Activated CD4-positive, CD25-positive, alpha-beta regulatory T cell (primary cell): ENCODE measurements at regions not wholly inside any gene's neighbourhood (a gene's known extent, or its start where the extent isn't known, plus 50 kb on each side); places are given as distances from the start of the nearest gene placed in this dataset.
"Not testable (repeated sequence)": the region's sequence is repeated elsewhere in the genome, so short reads cannot be mapped to it uniquely, and the experiment has no call there.

Source experiments
- DNase-seq, 4 experiments: peaks; one replicate each; lab custom pipeline; 2025; lab: John Stamatoyannopoulos, UW

DNA sequence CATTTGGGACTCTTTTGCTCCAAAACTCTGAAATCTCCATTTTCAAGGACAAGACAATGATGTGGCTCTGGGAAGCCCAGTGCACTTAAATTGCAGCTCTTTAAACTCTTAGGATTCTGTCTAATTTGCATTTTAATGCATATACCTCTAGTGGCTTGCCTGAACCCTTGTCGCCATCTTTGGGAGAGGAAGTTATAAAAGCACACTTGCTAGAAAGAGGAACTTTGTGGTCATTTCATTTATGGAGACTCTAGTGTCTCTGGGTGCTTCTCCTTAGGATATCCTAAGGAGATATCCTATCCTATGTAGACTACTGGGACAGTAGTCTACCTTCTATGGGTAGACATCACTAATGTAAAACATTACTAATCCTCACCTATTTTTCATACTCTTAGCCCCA is 77.3 kb upstream of the SLC1A3 start:
- DNase-seq = no peak

DNA sequence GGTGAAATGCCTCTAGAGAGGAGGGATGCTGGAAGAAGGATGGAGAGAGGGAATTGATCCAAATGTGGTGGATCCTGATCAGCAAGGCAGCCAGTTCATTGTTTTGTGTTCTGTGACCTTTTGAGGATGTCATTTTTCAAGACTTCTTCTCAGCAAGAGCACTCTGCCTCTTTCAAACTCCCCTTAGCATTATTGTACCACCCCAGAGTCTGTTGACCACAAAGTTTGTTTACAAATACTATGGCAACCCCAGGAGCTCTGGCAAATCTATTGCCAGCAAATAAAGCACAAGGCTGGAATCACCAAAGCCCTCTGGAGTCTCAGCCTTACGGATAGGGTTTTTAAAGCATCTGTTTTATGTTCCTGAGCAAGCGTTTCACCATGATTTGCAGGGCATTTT is 76.2 kb upstream of the SLC1A3 start:
- DNase-seq = no peak

DNA sequence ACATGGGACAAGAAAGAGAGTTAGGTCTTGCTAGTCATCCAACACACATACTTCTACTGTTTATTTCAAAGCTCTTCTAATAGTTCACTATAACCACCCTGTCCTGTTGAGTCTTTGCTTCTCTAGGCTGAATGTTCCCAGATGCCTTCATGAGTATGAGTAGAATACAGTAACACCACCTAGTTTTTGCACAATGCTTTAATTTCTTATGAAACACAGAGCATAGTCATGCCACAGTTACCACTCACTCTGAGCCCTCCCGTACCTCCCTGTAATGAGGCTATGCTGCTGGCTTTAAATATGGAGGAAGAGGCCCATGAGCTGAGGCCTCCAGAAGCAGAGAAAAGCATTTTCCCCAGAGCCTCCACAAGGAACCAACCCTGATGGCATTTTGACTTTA is 75.0 kb upstream of the SLC1A3 start:
- no peak for DNase-seq

DNA sequence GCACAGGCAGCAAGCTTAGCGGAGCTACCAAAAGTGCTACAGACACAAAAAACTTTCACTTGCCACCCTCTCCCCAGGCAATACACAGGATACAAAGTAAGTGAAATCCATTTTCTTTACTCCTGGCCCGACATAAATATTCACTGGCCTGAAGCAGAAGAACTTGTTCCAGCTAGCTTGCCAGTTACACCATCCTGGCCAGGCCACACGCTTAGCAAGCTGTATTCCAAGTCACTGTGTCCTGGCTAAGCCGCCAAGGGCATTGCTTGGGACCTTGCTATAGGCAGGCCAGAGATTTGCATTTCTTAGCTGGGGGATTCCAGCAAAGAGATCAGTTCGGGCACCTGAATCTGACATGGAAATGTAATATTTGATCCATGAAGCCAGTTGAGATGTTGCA is 71.0 kb upstream of the SLC1A3 start:
- DNase-seq = no peak

DNA sequence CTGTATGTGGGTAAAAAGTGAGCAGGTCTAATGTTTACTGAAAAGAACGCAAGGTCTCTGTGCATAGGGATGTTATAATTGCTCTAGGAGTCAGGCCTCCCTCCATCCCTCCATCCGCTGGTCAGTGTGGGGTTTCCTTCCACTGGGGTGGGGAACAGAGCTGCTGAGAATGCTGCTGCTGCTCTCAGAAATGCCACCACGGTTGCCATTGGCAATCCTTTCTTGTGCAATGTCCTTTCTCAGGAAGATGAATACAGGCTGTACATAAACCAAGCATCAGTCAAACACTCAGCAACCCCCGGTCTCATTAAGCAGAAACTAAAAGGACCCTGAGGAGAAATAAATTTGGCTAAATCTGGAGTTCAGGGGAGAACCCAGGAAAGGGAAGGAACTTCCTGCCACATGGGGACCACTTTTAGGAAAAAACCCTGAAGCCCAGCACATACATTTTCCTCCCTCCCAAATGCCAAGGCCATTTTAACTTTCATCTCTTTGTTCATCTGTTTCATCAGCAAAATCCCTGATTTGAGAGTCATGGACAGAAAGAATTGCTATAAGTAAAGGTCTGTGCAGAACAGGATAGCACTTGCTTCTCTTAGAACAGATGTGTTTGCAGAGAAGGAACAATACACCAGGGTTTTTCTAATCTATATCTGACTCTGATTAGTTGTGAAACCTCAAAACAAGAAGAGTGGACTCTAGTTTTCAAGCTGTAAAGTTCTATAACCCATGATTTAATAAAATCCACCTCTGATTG is 70.4 kb upstream of the SLC1A3 start:
- DNase-seq = no peak

DNA sequence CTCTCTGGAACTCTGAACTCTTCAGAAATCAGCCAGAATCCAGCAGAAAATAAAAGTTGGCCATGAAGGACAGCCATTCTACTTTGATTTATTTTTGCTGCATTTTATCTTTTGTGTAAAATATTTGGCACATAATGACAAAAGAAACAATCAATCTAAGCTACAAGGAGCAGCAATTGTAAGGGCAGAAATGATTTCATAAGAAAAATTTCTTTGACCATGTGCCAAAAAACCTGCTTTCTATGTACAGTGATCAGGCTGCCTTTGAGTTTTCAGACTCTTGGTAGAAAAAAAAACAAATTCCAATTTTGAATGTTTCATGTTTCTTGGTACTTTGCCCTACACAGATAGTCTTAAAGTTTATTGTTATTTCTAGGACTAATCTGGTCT is 69.8 kb upstream of the SLC1A3 start:
- no peak for DNase-seq

DNA sequence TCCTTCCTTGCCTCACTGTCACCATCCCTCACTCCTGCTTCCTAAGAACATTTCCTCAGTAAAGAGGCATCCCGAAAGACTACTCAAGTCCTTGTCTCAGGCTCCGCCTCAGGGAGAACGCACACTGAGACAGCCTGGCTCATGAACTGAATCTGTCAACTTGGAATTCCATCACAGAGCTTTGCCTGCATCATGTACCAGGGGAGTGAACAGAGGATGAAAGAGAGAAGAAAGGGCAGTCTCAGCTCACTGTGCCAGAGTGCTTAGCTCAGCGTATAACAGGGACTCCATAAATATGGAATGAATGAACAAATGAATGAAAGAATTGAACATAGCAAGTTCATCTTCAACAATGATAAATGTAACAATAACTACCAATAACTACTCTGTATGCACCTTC is 68.7 kb upstream of the SLC1A3 start:
- no peak for DNase-seq

DNA sequence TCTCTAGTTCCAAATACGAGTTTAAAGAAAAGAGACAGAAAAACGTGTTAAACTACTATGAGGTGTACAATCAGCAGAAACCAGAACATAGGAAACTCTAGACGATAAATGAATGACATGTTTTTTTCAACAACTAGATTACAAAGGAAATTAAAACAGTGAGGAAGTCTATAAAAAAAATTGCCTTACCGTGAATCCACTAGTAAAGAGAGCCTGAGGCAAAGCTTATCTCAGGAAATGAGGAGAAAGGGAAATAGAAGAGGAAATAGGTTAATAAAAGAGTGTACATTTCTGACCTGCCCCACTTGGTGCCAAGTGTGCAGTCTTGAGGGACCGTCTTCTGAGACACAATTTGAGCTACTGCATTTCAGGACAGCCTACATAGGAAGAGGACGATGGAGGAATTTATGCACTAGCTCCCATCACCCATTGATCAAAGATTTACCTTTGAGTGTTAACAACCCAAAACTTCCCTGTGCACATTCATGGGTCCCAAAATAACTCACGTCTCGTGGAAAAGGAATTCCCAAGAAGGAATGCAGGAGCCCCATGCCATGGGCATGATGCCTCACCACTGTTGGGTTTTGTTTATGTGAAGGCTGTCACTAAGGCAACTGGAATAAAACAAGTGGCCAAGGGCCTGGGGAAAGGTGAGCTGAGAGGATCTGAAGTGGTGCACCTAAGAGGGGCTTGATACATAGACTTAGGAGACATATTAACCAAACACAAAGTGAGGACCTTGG is 53.6 kb upstream of the SLC1A3 start:
- DNase-seq = no peak

DNA sequence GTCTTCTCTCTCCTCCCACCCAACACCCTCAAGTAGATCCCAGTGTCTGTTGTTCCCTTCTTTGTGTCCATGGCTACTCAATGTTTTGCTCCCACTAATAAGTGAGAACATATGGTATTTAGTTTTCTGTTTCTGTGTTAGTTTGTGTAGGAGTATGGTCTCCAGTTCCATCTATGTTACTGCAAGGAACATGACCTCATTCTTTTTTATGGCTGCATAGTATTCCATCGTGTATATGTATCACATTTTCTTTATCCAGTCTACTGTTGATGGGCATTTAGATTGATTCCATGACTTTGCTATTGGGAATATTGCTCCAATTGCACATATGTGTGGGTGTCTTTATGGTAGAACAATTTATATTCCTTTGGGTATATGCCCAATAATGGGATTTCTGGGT is 51.4 kb upstream of the SLC1A3 start:
- DNase-seq = not testable (repeated sequence)
